NCI-H2196 treated with DMSO at 0.1 percent for 48 hours (cell line): ENCODE measurements at regions not wholly inside any gene's neighbourhood (a gene's known extent, or its start where the extent isn't known, plus 50 kb on each side); places are given as distances from the start of the nearest gene placed in this dataset.
"Not testable (repeated sequence)": the region's sequence is repeated elsewhere in the genome, so short reads cannot be mapped to it uniquely, and the experiment has no call there.

Experiments
- DNase-seq: peaks from one replicate; lab custom pipeline; 2025; ENCODE audit not compliant: unreplicated experiment; lab: John Stamatoyannopoulos, UW

- no peak for DNase-seq
Observed at GRCh38 chr2:56784046-56784445, 600.3 kb downstream of the CCDC85A start.

- DNase-seq, result no peak
Observed at GRCh38 chr2:56801214-56801613, 617.4 kb downstream of the CCDC85A start.

GRCh38 chr2:56801770-56802169, 618.0 kb downstream of the CCDC85A start:
- no peak for DNase-seq

GRCh38 chr2:56803596-56803995, 619.8 kb downstream of the CCDC85A start:
- DNase-seq, result no peak

- no peak for DNase-seq
Observed at GRCh38 chr2:56806924-56807323, 623.1 kb downstream of the CCDC85A start.

- no peak for DNase-seq
Observed at GRCh38 chr2:56807861-56808260, 624.1 kb downstream of the CCDC85A start.

- no peak for DNase-seq
Observed at GRCh38 chr2:56811401-56811800, 627.6 kb downstream of the CCDC85A start.

- no peak for DNase-seq
Observed at GRCh38 chr2:56812432-56812831, 628.6 kb downstream of the CCDC85A start.

GRCh38 chr2:56813490-56813889, 629.7 kb downstream of the CCDC85A start:
- DNase-seq, result no peak

GRCh38 chr2:56816666-56817065, 632.9 kb downstream of the CCDC85A start:
- no peak for DNase-seq

- DNase-seq, result no peak
Observed at GRCh38 chr2:56831780-56832179, 648.0 kb downstream of the CCDC85A start.

- no peak for DNase-seq
Observed at GRCh38 chr2:56834686-56835085, 650.9 kb downstream of the CCDC85A start.

- DNase-seq, result not testable (repeated sequence)
Observed at GRCh38 chr2:56840009-56840408, 656.2 kb downstream of the CCDC85A start.

GRCh38 chr2:56860991-56861390, 677.2 kb downstream of the CCDC85A start:
- DNase-seq, result no peak

GRCh38 chr2:56871644-56872043, 687.9 kb downstream of the CCDC85A start:
- no peak for DNase-seq

- DNase-seq, result no peak
Observed at GRCh38 chr2:56874717-56875116, 690.9 kb downstream of the CCDC85A start.

- DNase-seq, result no peak
Observed at GRCh38 chr2:56889738-56890137, 705.9 kb downstream of the CCDC85A start.

GRCh38 chr2:56892382-56892781, 708.6 kb downstream of the CCDC85A start:
- DNase-seq, result no peak

GRCh38 chr2:56898986-56899385, 715.2 kb downstream of the CCDC85A start:
- no peak for DNase-seq

- no peak for DNase-seq
Observed at GRCh38 chr2:56912490-56912889, 728.7 kb downstream of the CCDC85A start.

- no peak for DNase-seq
Observed at GRCh38 chr2:56918790-56919189, 735.0 kb downstream of the CCDC85A start.

GRCh38 chr2:56933976-56934375, 750.2 kb downstream of the CCDC85A start:
- DNase-seq, result no peak

- no peak for DNase-seq
Observed at GRCh38 chr2:56934866-56935265, 751.1 kb downstream of the CCDC85A start.

- DNase-seq, result no peak
Observed at GRCh38 chr2:56940054-56940453, 756.3 kb downstream of the CCDC85A start.
